Muscle layer of duodenum (tissue), 2 donors: ENCODE measurements at regions not wholly inside any gene's neighbourhood (a gene's known extent, or its start where the extent isn't known, plus 50 kb on each side); places are given as distances from the start of the nearest gene placed in this dataset.

Experiments used
- H3K27ac ChIP-seq: one replicate; pipeline ENCODE4 v1.7.0; 2013; ENCODE audit warnings: mild to moderate bottlenecking, low read length
- H3K27me3 ChIP-seq: one replicate; pipeline ENCODE4 v1.7.0; 2013; ENCODE audit warnings: low read depth, mild to moderate bottlenecking, control low read depth, low read length
- H3K36me3 ChIP-seq, 2 donors: one replicate each; pipeline ENCODE4 v1.7.0; 2013; ENCODE audit warnings: low read length in 2 of 2, control low read depth in 1 of 2, mild to moderate bottlenecking in 1 of 2; ENCODE audit not compliant: insufficient read depth in 2 of 2, control insufficient read depth in 1 of 2
- H3K4me1 ChIP-seq, 2 donors: one replicate each; pipeline ENCODE4 v1.7.0; 2013; ENCODE audit warnings: low read length in 2 of 2, mild to moderate bottlenecking in 2 of 2, control low read depth in 1 of 2, moderate library complexity in 1 of 2; ENCODE audit not compliant: insufficient read depth in 2 of 2, control insufficient read depth in 1 of 2
- H3K4me3 ChIP-seq, 2 donors: one replicate each; pipeline ENCODE4 v1.7.0; 2013; ENCODE audit warnings: low read length in 2 of 2, low read depth in 1 of 2, mild to moderate bottlenecking in 1 of 2
- H3K9me3 ChIP-seq, 2 donors: one replicate each; pipeline ENCODE4 v1.7.0; 2013; ENCODE audit warnings: low read length in 2 of 2, control low read depth in 1 of 2, mild to moderate bottlenecking in 1 of 2; ENCODE audit not compliant: control insufficient read depth in 1 of 2
- donor health status: healthy.

DNA sequence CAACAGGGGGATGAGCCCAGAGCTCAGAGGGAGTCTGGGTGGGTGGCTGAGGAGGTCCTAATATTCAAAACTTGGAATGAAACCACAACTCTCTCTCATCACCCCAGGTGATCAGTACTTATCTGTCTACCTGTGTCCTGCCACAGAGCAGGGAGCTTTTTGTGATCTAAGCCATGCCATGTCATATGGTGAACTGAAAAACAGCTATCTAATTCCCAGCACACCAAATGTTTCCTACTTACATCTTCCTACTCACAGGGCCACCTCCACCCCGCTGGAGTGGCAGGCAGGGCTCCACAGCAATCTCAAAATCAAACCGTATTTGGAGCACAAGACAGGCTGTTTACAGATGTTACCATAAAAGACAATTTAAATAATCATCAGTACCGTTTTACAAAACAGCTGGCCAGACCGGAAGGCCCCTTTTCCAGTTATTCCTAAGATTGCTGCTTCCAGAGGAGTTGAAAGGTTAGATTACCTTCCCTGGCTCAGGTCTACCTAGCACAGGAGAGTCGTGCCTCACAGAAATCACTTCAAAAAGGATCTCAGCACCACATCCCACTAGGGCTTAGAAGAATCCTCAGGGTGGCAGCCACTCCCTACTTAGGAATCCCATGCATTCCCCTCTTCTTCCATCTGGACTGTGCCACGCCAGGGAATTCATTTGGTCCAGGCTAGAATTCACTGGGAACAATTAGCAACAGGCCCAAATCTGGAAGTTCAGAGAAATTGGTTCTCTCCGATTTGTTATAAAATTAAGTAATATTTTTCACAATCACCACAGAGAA is 226.6 kb upstream of the IL12A start:
- no peaks in the 10 kb centered on the region for H3K9me3 ChIP-seq
- H3K27me3 ChIP-seq, result no peaks in the 10 kb centered on the region
- H3K27ac ChIP-seq, result peak overlapping the region; percentile 83
- H3K4me1 ChIP-seq, result peaks cover 0 to 19% of the 10 kb centered on the region in 2 donors
- H3K4me3 ChIP-seq, result no peak overlapping the region
- peaks cover 0 to 12% of the 10 kb centered on the region in 2 donors for H3K36me3 ChIP-seq

DNA sequence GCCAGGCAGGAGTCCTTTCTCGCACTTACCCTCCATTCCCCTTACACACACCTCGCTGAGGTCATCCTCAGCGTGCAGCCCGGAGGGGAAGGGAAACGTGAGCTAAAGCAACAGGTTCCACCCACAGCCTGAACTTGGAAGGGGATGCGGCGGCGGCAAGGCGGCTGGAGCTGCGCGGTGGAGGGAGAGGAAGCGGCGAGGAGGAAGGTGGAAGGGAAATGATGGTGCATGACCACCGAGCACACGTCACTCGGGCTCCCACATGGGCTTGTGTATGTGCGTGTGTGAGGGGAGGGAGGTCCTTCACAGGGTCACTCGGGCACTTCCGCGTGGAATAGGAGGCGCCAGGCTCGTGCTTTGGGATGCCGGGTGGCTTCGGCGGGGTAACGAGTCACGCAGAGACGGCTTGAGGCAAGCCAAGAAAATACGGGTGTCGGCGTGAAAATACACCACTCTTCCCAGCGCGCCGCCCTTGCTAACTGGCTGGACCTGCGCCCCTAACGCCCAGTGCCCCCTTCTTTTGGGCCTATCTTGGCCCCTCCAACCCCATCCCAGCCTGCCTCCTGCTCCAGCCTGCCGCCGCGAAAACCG is 225.5 kb upstream of the IL12A start:
- H3K36me3 ChIP-seq, result peaks cover 0 to 12% of the 10 kb centered on the region in 2 donors
- H3K4me3 ChIP-seq, result peak overlapping the region; percentile 65 to 79
- peak overlapping the region; percentile 83 for H3K27ac ChIP-seq
- H3K4me1 ChIP-seq, result peaks cover 0 to 19% of the 10 kb centered on the region in 2 donors
- H3K9me3 ChIP-seq, result no peaks in the 10 kb centered on the region
- no peaks in the 10 kb centered on the region for H3K27me3 ChIP-seq

DNA sequence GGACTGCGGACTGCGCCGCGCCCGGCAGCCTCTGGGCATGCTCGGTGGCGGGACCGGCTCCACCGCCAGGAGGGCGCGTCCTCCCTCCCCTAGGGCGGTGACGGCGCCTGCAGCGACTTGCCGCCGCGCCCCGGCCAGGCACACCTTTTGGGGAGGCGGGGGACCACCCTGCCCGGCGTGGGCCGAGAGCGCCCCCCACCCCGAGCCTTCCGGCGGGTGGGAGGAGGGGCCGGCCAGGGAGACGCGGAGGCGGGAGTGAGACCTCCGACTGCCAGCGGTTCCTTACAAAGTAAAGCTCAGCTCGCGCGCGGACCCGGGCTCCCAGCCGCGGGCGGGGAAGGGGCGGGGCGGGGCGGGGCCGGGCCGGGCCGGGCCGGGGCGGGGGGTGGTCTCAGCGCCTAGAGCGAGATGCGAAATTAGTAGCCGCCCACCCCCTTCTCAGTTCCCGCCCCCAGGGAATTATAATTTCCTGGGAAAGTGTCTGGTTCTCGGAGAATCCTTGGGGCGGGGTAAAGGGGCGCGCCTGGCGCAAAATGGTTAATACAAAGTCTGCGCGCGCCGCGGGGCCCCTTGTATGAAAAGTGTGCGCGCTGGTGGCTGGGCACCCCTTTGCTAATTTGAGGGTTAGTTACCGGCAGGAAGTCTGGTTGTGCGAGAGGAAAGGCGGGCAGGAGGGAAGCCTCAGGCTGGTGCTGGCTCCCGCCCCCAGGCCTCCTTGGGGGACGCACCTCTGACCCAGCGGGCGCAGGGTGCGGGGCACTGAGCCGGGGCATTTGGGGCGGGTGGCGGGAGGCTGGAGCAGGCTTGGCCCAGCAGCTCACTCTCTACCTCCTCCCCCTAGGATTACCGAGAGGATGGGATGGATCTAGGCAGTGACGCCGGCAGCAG is 224.8 kb upstream of the IL12A start:
- Histone ChIP-seq H3K4me3 (peak overlapping the region; percentile 71 to 79), H3K9me3 (no peaks in the 10 kb centered on the region), H3K27me3 (no peaks in the 10 kb centered on the region), H3K4me1 (peaks cover 0 to 19% of the 10 kb centered on the region in 2 donors), H3K36me3 (peaks cover 0 to 12% of the 10 kb centered on the region in 2 donors), H3K27ac (peak overlapping the region; percentile 99)

DNA sequence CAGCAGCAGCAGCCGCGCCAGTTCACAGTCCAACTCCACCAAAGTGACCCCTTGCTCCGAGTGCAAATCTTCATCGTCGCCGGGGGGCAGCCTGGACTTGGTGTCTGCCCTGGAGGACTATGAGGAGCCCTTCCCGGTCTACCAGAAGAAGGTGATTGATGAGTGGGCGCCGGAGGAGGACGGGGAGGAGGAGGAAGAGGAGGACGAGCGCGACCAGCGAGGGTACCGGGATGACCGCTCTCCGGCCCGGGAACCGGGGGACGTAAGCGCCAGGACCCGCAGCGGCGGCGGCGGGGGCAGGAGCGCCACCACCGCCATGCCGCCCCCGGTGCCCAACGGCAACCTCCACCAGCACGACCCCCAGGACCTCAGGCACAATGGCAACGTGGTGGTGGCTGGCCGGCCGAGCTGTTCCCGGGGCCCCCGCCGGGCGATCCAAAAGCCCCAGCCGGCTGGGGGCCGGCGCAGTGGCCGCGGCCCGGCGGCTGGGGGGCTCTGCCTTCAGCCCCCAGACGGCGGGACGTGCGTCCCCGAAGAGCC is 224.1 kb upstream of the IL12A start:
- no peaks in the 10 kb centered on the region for H3K27me3 ChIP-seq
- peaks cover 0 to 19% of the 10 kb centered on the region in 2 donors for H3K4me1 ChIP-seq
- peak overlapping the region; percentile 71 to 79 for H3K4me3 ChIP-seq

DNA sequence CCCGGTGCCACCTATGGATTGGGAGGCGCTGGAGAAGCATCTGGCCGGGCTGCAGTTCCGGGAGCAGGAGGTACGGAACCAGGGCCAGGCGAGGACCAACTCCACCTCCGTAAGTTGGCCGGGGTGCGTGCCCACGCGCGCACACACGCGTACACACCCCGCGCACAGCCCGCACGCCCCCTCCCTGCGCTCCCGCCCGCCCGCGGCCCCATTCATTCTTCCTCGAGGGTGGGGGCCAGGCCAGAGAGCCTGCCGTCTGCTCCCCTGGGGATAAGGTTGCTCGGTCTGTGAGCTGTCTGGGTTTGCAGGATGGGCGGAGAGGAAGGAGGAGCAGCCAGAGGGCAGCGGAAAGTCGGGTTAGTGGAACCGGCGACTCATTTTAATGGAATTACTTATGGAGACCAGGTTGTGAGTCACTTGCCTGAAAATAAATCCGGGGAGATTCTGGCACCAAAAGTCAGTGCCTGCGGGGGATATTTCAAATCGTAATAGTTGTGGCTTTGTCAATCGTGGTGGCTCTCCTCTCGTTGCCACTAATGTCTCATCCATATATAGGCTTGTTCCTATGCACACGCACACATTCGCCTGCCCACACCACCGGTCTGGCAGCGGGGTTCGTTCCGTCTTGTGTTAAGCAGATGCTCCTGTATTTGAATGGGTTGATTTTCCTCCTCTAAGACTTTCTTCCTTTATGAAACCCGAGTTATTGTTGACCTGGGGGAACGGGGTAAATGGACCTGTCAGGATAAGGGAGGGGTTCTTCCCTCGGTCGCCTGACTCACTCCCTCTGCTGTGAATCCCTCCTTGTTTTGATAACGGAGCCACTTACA is 223.4 kb upstream of the IL12A start:
- Histone ChIP-seq H3K36me3 (peaks cover 0 to 12% of the 10 kb centered on the region in 2 donors), H3K4me1 (peaks cover 0 to 19% of the 10 kb centered on the region in 2 donors), H3K9me3 (no peaks in the 10 kb centered on the region), H3K4me3 (peak overlapping the region; percentile 71 to 79), H3K27me3 (no peaks in the 10 kb centered on the region), H3K27ac (peak overlapping the region; percentile 99)

More for the DNA sequence above, 224.1 kb upstream of the IL12A start:
- Histone ChIP-seq H3K27ac (peak overlapping the region; percentile 99), H3K9me3 (no peaks in the 10 kb centered on the region), H3K36me3 (peaks cover 0 to 12% of the 10 kb centered on the region in 2 donors)

DNA sequence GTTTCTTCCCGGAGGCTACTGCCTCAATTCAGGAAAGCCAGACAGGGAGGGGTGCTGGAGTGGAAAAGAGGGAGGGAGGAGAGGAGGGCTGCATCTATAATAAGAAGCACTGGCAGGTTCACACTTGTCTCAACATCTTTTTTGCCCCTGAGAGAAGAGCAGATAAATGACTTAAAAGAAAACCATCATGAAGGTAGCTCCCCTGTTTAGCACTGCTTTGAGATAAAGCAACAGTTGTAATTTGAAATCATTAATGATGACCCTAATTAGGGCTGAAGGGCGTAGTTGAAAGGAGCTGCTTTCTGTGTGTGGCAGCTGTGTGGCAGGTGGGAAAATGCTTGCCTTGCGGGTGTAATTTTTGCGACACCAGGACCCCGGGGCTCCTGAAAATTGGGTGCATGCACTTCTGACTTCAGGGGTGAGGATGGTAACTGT is 222.8 kb upstream of the IL12A start:
- H3K4me1 ChIP-seq, result peaks cover 0 to 19% of the 10 kb centered on the region in 2 donors
- H3K4me3 ChIP-seq, result peak overlapping the region; percentile 71 to 79
- H3K36me3 ChIP-seq, result peaks cover 0 to 12% of the 10 kb centered on the region in 2 donors
- H3K27me3 ChIP-seq, result no peaks in the 10 kb centered on the region
- H3K9me3 ChIP-seq, result no peaks in the 10 kb centered on the region
- peak overlapping the region; percentile 99 for H3K27ac ChIP-seq

DNA sequence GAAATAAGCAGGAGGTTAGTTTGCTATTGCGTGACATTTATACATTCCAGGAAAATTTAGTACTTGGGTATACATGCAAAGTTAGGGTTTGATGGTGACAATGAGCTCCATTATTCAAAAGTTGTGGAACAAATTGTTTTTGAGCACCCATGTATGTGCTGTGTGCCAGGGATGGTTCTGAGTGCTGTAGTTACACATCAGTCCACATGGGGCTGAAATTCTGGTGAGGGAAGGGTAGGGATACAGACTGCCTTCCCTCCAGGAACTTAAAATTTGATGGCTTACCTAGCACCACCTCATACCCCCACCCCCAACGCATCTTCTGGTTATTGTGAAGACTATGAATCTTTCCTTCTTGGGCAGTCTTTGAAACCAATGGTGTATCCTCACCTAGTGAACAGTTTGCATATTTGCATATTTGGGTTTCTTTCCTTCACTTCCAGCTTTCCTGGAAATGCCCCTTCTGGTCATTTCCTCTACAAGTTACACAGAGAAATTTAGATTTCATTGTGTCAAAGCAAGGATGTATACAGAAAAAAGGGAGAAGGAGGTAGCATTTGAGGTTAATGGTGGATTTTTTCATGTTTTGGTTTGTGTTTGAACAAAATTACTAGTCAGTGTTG is 222.0 kb upstream of the IL12A start:
- Histone ChIP-seq H3K36me3 (peaks cover 0 to 12% of the 10 kb centered on the region in 2 donors), H3K9me3 (no peaks in the 10 kb centered on the region), H3K27ac (peak overlapping the region; percentile 99), H3K4me1 (peaks cover 0 to 13% of the 10 kb centered on the region in 2 donors), H3K4me3 (peak overlapping the region; percentile 71 to 79), H3K27me3 (no peaks in the 10 kb centered on the region)

DNA sequence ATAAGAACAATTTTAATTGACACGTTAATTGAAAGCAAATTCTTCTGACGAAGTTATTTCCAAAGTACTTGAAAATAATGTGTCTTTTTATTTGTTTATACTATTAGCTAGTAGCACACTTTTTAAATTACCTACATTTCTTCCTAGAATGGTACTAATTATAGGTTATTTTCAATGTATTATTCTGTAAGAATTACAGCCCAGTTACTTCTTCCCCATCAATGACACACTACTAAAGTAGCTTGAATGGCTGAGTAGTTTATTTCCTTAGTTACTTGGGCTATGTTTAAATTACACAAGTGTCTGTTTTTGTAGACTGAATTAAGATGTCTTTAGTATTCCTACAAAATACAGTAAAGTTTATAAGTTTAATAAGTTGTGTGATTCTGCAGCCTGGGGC is 217.6 kb upstream of the IL12A start:
- H3K4me1 ChIP-seq, result peaks cover 0 to 8% of the 10 kb centered on the region in 2 donors

DNA sequence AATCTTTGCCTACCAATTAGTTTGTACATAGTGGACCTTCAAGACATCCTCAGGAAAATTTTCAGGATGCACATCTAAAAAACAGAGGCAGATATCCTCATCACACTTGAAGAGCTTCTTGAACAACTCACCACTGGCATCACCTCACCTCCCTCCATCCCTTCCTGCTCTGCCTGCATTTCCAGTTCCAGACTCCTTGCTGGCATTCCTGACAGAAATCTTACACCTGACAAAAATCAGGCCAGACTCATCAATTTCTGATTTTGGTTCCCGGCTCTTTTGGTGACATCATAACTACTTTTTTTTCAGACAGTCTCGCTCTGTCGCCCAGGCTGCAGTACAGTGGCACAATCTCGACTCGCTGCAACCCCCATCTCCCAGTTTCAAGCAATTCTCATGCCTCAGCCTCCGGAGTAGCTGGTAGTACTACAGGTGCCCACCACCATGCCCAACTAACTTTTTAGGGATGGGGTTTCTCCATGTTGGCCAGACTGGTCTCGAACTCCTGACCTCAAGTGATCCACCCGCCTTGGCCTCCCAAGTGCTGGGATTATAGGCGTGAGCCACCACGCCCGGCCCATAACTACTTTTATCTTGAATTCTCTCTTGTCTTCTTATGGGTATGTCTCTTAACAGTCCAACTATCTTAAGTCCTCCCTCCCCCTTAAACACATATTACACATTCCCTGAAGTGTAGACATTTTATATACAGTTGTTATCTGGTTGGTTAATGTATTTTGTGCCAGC is 216.6 kb upstream of the IL12A start:
- no peaks in the 10 kb centered on the region for H3K27me3 ChIP-seq
- H3K36me3 ChIP-seq, result no peaks in the 10 kb centered on the region
- no peaks in the 10 kb centered on the region for H3K9me3 ChIP-seq
- H3K4me3 ChIP-seq, result no peak overlapping the region
- peaks cover 0 to 13% of the 10 kb centered on the region in 2 donors for H3K4me1 ChIP-seq
- H3K27ac ChIP-seq, result no peak overlapping the region

More for the DNA sequence above, 217.6 kb upstream of the IL12A start:
- no peaks in the 10 kb centered on the region for H3K27me3 ChIP-seq
- no peak overlapping the region for H3K4me3 ChIP-seq
- no peaks in the 10 kb centered on the region for H3K36me3 ChIP-seq
- no peaks in the 10 kb centered on the region for H3K9me3 ChIP-seq
- no peak overlapping the region for H3K27ac ChIP-seq
